Mesothelial cell of epicardium (in vitro differentiated cells): ENCODE measurements at regions not wholly inside any gene's neighbourhood (a gene's known extent, or its start where the extent isn't known, plus 50 kb on each side); places are given as distances from the start of the nearest gene placed in this dataset.
"Not testable (repeated sequence)": the region's sequence is repeated elsewhere in the genome, so short reads cannot be mapped to it uniquely, and the experiment has no call there.

ENCODE experiments used
- DNase-seq, 2 experiments: peaks; one replicate each; pipeline ENCODE4 v3.0.0; 2021; ENCODE audit warnings: low spot score in 2 of 2; ENCODE audit not compliant: unreplicated experiment in 2 of 2
- H3K27ac Mint-ChIP-seq: 2 replicates; pipeline ENCODE4 v1.8.0; 2021; ENCODE audit warnings: mixed read lengths
- H3K27me3 Mint-ChIP-seq: 2 replicates; pipeline ENCODE4 v1.8.0; 2021; ENCODE audit warnings: low read depth, mixed read lengths
- H3K36me3 Mint-ChIP-seq: 2 replicates; pipeline ENCODE4 v1.8.0; 2021; ENCODE audit warnings: mixed read lengths
- H3K4me1 Mint-ChIP-seq: 2 replicates; pipeline ENCODE4 v1.8.0; 2021; ENCODE audit warnings: mixed read lengths
- H3K4me3 Mint-ChIP-seq: 2 replicates; pipeline ENCODE4 v1.8.0; 2021; ENCODE audit warnings: mild to moderate bottlenecking, moderate library complexity, mixed read lengths
- H3K9me3 Mint-ChIP-seq: 2 replicates; pipeline ENCODE4 v1.8.0; 2021; ENCODE audit warnings: mixed read lengths
- CTCF ChIP-seq: fragments of 200-600 bp; sonication (generic); IDR thresholded peaks from one replicate; pipeline ENCODE4 v1.5.0; 2021; ENCODE audit warnings: antibody characterized with exemption; ENCODE audit not compliant: unreplicated experiment

GRCh38 chr21:22019766-22020165 lies 1021.6 kb downstream of the NCAM2 start:
- DNase-seq = no peak
- Mint-ChIP-seq H3K27ac (peak overlapping the region; percentile 57), H3K9me3 (peaks cover 15% of the 10 kb centered on the region), H3K4me1 (no peaks in the 10 kb centered on the region), H3K27me3 (no peaks in the 10 kb centered on the region), H3K36me3 (no peaks in the 10 kb centered on the region), H3K4me3 (no peak overlapping the region)
- TF ChIP-seq CTCF = no peak

- no peaks in the 10 kb centered on the region for H3K4me1 Mint-ChIP-seq
- no peak overlapping the region for H3K4me3 Mint-ChIP-seq
- H3K27me3 Mint-ChIP-seq = no peaks in the 10 kb centered on the region
- H3K27ac Mint-ChIP-seq = no peak overlapping the region
- H3K36me3 Mint-ChIP-seq = no peaks in the 10 kb centered on the region
- peaks cover 14% of the 10 kb centered on the region for H3K9me3 Mint-ChIP-seq
- no peak for TF ChIP-seq CTCF
- no peak for DNase-seq
Measured at GRCh38 chr21:22020221-22020620, 1022.0 kb downstream of the NCAM2 start.

- DNase-seq = not testable (repeated sequence)
Measured at GRCh38 chr21:22023896-22024295, 1025.7 kb downstream of the NCAM2 start.

GRCh38 chr21:22044431-22044830 lies 1046.2 kb downstream of the NCAM2 start:
- no peak overlapping the region for H3K4me3 Mint-ChIP-seq
- DNase-seq = no peak
- no peak for TF ChIP-seq CTCF
- H3K4me1 Mint-ChIP-seq = peaks cover 30% of the 10 kb centered on the region
- peaks cover 6% of the 10 kb centered on the region for H3K9me3 Mint-ChIP-seq
- no peak overlapping the region for H3K27ac Mint-ChIP-seq
- no peaks in the 10 kb centered on the region for H3K36me3 Mint-ChIP-seq
- no peaks in the 10 kb centered on the region for H3K27me3 Mint-ChIP-seq

More at GRCh38 chr21:22023896-22024295, 1025.7 kb downstream of the NCAM2 start:
- not testable (repeated sequence) for H3K4me1 Mint-ChIP-seq, H3K4me3 Mint-ChIP-seq, H3K27ac Mint-ChIP-seq, H3K9me3 Mint-ChIP-seq, H3K36me3 Mint-ChIP-seq, H3K27me3 Mint-ChIP-seq

DNA sequence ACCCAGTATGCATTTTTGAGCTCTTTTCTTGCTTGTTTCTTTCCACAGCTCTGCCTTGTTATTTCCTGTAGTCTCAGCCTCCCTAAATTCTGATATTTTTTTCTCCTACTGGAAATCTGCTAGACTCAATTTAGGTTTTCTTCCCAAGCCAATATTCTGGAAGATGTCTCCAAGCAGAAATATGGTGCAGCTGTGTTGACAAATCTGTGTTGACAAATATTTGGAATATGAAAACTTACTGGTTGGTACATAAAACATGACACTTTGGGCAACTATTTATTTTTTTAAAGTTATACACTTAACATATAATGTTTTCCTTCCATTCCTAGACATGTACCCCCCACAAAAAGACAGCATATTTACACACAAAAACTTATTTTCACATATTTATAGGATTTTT lies 1048.4 kb downstream of the NCAM2 start:
- no peaks in the 10 kb centered on the region for H3K9me3 Mint-ChIP-seq
- no peak overlapping the region for H3K27ac Mint-ChIP-seq
- no peaks in the 10 kb centered on the region for H3K27me3 Mint-ChIP-seq
- TF ChIP-seq CTCF = no peak
- no peak for DNase-seq
- peaks cover 30% of the 10 kb centered on the region for H3K4me1 Mint-ChIP-seq
- no peaks in the 10 kb centered on the region for H3K36me3 Mint-ChIP-seq
- H3K4me3 Mint-ChIP-seq = no peak overlapping the region

DNA sequence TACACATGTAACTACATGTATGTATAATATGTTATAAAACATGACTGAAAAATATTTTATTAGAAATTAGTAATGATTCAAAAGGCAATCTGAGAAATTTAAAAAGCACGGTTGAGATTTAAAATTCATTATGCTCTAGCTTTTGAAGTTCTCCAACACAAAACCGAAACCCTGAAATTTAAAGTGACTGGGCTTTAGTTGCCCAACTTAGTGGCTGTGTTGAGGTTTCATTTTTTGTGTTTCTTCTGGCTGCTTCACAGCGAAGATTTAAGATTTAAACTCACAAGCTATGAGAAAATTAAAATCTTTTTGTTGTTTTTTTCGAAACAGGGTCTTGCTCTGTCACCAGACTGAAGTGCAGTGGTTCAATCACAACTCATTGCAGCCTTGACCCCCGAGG lies 1058.7 kb downstream of the NCAM2 start:
- H3K4me3 Mint-ChIP-seq = no peak overlapping the region
- peaks cover 1% of the 10 kb centered on the region for H3K36me3 Mint-ChIP-seq
- H3K27ac Mint-ChIP-seq = no peak overlapping the region
- H3K27me3 Mint-ChIP-seq = no peaks in the 10 kb centered on the region
- no peak for DNase-seq
- no peaks in the 10 kb centered on the region for H3K4me1 Mint-ChIP-seq
- peaks cover 17% of the 10 kb centered on the region for H3K9me3 Mint-ChIP-seq
- no peak for TF ChIP-seq CTCF
